SH-SY5Y (cell line): ENCODE measurements at regions not wholly inside any gene's neighbourhood (a gene's known extent, or its start where the extent isn't known, plus 50 kb on each side); places are given as distances from the start of the nearest gene placed in this dataset.

ENCODE experiments used
- GATA2 ChIP-seq: IDR thresholded peaks from 2 replicates; pipeline ENCODE4 v1.6.1; 2011; ENCODE audit warnings: mild to moderate bottlenecking, low read depth, low read length
- GATA3 ChIP-seq: IDR thresholded peaks from 2 replicates; pipeline ENCODE4 v1.6.1; 2011; ENCODE audit warnings: low read depth, mild to moderate bottlenecking, low read length, moderate library complexity

DNA sequence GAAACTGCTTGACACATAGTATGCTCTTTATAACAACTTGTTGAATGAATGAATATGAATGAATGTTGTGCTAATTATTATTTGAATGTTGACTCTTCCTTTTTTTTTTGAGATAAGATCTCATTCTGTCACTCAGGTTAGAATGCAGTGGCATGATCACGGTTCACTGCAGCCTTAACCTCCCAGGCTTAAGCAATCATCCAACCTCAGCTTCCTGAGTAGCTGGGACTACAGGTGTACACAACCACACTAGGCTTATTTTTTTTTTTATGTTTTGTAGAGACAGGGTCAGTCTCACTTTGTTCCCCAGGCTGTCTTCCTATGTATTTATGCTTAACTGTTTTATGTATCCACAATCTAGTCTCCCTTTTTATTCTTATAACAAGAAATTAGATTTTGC, 114.7 kb upstream of the WDFY3 start:
- no peak for TF ChIP-seq GATA2
- no peak for TF ChIP-seq GATA3
